Sciatic nerve (tissue), 2 donors: ENCODE measurements at regions not wholly inside any gene's neighbourhood (a gene's known extent, or its start where the extent isn't known, plus 50 kb on each side); places are given as distances from the start of the nearest gene placed in this dataset.
A peak's percentile ranks its signal among the peaks of the same experiment; 100 is the strongest.
"Not testable (repeated sequence)": the region's sequence is repeated elsewhere in the genome, so short reads cannot be mapped to it uniquely, and the experiment has no call there.

ENCODE experiments used
- ATAC-seq: fragments of 200-7000 bp; cut with Tn5 transposase; one replicate; pipeline ENCODE4 v1.9.1; 2020; ENCODE audit warnings: mild to moderate bottlenecking, moderate library complexity
- DNase-seq: peaks from one replicate; pipeline ENCODE4 v3.0.0-alpha.2; 2020; ENCODE audit warnings: low spot score
- intact Hi-C: fragments of 100-400 bp; cut with DNase I; formaldehyde crosslinking; loops from one replicate; pipeline ENCODE4 v1.14.2; 2022
- donor health status: DM: no; HTN: no; CAD: no.
- donor health status: DM: no; HTN: no; CAD: no.

DNA sequence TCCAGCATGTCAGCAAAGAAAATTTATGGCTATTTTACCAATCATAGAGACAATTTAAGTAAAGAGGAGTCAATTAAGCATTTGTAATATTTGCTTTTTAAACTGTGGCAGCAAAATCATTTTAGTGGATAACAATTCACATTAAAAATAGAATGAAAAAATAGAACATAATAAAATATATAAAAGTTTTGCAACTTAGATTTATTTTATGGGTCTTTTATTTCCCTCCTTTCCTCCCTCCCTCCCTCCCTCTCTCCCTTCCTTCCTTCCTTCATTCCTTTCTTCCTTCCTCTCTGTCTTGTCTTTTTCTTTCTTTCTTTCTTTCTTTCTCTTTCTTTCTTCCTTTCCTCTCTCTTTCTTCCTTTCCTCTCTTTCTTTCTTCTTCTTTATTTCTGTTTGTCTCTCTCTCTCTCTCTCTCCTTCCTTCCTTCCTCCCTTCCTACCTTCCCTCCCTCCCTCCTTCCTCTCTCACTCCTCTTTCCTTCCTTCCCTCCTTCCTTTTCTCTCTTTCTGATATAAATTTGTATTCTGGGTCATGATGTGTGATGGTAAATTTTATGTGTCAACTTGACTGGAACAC lies 610.9 kb upstream of the CITED2 start:
- intact Hi-C loops = no loop called here
- DNase-seq (no peak), ATAC-seq (no peak)

DNA sequence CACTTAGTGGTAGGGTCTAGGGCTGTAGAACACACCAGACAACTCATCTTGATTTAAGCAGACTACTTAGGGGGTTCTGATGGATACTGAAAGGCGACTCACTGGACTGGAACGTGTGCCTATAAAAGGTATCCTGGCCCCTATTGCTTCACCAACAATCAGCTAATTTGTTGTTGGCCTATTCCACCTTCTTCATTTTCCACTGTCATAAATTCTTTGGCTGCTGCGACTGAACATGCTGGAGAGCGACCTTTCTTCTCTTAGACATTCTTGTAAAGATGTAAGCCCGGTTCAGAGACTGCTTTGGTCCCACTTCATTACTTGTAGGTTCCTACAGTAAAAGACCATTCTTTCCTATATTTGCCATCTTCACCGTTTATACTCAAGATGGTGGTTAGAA lies 609.9 kb upstream of the CITED2 start:
- DNase-seq (no peak), ATAC-seq (no peak)
- intact Hi-C loops = no loop called here

DNA sequence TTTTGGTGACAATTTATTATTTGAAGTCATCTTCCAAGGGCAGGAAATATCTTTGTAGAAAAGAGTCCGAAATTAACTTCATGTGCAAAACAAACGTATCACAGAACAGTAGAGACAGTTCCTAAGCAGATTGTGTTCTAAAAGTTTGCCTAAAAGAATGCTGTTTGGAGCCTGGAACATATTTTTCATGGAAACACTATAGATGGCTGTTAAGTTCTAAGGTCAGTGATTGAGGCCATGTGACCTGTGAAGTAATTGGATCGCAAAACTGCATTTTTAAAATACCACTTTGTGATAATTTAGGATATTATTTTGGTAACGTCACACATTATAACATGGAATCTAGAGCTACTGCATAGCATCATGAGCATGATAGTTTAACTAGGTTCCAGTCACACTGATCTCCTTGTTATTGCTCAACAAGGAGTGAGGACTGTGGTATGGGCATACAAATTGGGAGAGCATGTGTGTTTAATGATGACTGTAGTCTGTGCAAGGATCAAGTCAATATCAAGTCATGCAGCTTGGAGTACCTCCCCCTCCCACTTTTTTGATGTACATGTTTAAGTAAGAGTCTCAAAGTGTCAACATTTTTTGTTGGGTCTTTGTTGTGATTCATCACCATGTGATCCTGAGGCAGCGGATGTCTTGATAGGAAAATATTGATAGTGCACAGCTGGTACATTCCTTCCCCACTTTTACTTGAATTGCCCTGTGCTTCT lies 609.3 kb upstream of the CITED2 start:
- DNase-seq (no peak), ATAC-seq (no peak)
- intact Hi-C loops = no loop called here

DNA sequence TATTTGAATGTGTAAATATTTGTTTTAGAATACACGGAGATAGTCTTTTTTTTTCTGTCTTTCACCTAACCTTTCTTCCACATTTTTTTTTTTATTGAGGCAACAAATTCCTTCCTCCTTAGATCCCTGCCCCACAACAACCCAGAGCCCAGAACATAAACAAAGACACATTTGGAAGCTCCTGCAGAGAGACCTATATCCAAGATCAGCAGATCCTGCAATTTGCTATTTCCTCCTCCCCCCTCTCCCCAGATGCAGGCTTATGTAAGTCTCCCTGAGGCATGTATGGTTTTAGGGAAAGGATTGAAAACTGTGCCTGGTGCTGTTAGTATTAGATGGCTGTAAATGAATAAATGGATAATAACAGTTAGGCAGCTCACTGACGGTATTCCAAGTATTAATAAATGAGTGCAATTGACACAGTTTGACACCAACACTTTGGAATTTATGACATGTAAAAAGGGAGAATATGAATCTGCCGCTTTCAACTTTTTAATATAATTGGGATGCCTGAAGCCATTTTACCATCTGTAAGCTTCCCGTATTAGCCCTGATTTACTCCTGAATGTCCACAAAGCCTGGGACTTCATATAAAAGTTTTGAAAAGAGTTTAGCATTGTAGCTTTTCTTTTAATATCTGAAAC lies 608.3 kb upstream of the CITED2 start:
- DNase-seq (no peak), ATAC-seq (no peak)
- intact Hi-C loops = no loop called here

DNA sequence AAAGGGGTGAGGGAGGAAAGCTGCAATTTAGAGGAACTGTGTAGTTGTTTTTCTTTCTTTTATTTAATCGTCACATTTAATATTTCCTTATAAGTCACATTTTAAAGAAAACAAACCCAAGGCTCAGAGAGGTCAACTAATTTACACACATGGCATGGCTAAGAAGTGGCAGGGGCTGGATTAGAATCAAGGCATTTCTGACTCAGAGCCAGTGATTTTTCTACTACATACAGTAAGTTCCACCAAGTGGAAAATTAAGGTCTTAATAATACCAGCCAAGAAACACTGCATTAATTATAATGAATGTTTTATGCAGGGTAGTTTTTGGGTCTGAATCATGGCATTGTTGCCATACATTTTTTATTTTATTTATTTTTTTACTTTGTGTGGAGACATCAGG lies 607.7 kb upstream of the CITED2 start:
- ATAC-seq (no peak), DNase-seq (no peak)
- intact Hi-C loops = no loop called here

DNA sequence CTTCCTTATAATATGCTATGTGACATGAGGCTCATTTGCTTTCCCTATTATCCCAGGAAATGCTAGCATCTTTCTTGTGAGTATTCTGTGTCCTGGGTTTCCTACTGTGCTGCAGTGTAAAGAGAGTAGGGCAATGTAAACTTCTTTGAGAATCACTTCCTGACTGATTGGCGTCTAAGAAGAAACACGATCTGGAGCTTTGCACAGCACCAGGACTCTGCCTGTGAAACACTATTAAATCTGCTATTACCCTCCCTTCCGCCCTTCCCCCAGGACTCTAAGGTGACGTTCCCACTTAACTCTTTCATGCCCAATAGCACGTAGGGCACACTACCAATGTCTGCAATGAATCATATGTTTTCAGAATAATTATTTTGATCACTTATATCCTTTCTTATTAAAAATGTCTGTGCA lies 607.3 kb upstream of the CITED2 start:
- peak; percentile 27 for ATAC-seq
- intact Hi-C loops = no loop called here
- DNase-seq = no peak

DNA sequence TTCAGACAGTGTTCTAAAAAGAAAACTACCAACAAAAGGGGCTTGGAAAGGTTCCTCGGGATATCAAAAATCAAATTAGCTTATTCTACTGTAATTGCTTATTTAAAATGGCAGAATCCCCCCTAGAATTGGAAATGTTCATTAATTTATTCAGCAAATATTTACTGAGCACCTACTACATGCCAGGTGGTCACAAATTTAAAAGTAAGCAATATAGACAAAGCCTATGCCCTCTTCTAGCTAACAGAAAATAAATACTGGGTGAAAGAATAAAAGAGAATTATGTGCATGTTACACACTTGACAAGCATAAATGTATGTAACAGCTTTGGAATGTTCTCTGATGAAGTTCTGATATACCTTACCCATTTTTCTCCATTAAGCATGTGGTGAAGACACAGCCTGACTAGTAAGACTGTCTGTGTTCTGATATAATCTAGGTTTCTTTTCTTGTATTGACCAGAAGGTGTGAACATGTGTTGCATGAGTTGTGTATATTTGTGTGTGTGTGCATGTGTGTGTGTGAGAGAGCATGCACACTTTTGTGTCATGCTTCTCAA lies 606.7 kb upstream of the CITED2 start:
- no peak for ATAC-seq
- no peak for DNase-seq
- intact Hi-C loops = no loop called here

DNA sequence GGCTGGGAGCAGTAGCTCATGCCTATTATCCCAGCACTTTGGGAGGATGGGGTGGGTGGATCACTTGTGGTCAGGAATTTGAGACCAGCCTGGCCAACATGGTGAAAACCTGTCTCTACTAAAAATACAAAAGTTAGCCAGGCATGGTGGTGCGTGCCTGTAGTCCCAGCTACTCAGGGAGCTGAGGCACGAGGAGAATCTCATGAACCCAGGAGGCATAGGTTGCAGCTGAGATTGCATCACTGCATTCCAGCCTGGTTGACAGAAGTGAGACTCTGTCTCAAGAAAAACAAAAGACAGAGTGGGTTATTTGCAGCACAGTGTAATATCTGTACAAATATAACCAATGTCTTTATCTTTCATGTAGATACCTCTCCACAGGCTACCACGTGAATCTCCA lies 606.2 kb upstream of the CITED2 start:
- DNase-seq, intact Hi-C loops: not testable (repeated sequence)
- peak; percentile 62 for ATAC-seq

DNA sequence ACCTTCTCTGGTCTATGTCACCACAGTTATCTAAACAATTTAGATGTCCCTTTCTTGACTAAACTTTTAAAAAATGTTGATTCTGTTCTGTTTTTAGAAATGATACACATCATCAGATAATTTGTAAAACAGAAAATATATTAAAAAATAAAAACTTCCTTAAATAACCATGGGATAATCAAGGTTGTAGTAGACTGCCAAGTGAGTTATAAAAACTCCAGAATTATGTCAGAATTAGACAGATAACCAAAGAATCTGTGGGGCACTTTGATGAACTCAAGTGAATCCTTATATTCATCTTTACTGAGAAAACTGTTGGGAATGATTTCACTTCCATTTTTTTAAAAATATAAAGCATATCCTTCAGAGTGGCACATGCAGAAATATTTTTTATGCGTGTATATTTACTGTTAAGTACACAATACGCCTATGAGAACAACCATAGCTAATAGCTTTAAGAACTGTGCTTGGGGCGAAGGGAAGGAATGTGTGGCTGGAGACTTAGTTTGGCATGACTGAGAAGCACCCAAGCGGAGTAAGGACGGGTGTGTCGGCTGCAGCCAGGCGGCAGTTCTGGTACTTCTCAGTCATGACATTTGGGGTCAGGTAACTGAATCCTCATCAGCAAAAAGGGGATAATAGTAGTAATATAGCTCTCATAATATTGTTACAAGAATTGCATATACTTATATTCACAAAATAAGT lies 604.7 kb upstream of the CITED2 start:
- intact Hi-C loops = no loop called here
- ATAC-seq (no peak), DNase-seq (no peak)

DNA sequence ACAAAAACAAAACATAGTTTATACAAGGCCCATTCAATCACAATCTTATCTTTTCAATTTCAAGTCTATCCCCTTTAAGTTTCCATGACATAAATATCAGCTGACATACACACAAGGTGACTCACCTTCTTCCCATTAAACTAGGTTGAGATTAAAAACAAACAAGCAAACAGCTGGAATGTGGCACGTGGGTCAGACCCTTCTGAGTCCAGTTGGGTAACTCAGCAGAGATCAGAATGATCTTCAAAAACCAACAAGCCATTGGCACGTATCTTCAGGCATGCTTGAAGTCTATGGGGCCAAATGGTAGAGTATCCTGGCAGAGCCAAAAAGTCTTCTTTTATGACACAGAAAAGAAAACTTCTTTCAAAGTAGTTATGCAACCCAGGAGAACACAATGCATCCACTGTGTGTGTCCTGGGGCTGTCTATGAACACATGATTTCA lies 603.5 kb upstream of the CITED2 start:
- peak; percentile 92 for ATAC-seq

DNA sequence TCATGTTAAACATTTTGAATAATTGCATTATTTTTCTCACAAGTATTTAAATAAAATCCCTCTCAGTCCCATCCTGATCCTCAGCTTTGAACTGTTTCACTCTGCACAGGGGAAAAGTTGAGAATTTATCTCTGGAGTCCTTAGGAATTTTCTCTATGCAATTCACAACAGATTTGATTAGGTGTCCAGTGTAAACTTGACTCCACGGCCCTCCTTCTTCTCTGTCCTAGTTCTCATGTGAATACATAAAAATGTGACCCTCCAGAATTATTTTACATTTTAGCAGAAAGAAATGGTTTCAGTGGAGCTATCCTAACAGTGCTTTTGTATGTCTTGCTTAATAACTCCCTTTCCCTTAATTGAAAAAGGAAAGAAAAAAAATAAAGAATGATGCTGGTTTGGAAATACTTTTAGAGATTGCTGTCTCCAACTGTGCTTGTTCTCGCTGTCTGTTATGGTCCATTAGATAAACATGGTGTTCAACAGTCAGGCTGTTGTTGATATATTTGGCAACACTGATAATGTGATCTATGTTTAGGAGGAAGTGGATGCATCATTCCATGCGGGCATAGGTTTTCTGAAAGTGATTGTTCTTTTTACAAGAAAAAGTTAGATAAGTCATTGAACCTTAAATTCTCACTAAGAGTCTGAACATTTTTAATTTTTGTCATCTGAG lies 599.4 kb upstream of the CITED2 start:
- intact Hi-C loops = no loop called here
- ATAC-seq = peak; percentile 59
- no peak for DNase-seq

More for the DNA sequence above, 603.5 kb upstream of the CITED2 start:
- DNase-seq = no peak
- intact Hi-C loops = no loop called here

DNA sequence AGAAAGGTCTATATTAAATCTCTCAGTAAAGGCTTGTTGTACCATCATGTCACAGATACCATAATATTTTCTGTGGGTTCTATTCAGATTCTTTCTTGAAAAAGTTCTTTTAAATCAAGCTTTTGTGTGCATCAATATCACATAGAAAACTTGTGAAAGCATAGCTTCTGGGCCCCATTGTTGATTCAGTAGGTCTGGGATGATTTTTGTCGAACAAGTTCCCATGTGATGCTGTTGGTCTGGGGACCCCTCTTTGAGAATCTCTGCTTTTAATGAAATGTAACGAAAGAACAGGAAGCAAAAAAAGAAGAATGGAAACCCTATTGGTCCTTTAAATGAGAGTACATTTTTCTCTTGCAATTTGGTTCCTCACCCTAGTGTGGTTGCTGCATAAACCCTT lies 597.7 kb upstream of the CITED2 start:
- DNase-seq (no peak), ATAC-seq (no peak)
- intact Hi-C loops = no loop called here

DNA sequence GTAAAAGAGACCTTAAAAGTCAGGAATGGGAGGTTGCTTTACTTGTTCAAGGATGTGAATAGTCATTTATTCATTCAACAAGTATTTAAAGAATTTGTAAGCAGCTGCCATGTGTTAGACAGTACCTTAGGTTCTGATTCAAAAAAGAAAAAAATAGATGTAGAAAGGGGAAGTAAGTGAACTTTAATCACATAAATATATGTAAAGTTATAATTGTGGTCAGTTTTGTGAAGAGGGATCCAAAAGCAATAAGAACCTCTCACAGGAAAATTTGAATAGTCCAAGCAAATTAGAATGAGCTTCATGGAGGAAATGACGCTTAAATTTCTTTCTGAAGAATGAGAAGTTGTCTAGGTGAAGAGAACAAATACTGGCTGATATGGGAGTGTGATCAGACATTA lies 596.1 kb upstream of the CITED2 start:
- DNase-seq (no peak), ATAC-seq (no peak)
- intact Hi-C loops = no loop called here

DNA sequence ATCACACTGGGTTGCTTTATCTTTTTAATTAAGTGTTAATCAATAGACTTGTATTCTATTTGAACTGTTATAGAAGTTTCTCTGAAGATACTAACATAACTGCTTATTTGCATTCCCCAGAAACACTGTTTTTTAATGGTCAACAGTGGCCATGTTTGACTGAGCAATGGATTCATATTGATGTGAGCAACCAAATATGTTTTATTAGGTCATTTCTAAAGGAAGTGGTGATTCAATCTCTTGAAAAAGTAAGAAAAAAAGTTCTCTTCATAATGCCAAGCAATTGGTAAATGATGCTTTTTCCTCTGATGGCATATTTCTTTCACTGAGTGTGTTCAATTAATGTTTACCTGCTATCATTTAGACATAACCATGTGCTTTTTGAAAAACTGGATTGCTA lies 593.0 kb upstream of the CITED2 start:
- ATAC-seq (no peak), DNase-seq (no peak)
- intact Hi-C loops = no loop called here

DNA sequence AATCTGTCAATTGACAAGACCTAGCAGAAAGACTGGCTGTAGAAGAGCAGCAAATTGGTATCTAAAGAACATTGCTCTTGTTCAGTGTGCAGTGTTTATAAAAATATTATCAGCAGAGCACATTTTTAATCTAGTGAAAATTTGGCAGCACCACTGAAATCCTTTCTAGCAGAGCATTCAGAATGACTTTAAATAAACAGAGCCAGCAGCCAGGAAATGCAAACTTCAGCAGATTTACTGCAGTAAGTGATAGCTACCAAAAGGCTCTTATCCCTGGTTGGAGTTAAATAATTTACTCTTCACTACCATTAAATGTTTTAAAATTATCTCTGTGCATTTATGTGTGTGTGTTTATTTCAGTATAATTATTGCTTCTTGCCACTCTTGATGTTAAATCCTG lies 590.9 kb upstream of the CITED2 start:
- ATAC-seq (no peak), DNase-seq (no peak)
- intact Hi-C loops = no loop called here

DNA sequence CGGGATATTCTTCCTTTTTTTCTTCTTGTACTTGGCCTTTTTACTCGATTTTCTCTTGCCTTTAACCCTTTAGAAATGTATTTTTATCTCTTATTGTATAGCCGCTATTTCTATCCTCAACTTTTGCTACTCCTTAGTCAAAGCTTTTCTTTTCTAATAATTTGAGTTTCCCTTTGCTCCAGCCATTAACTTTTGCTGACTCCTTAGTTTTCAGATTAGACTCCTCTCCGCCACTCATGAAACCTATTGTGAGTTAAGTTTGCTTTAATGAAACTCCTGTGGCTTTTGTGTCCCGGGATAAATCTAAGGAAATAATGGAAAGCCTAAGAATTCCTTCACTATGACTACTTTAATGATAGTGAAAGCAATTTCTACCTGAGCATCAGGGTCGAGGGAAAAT lies 590.3 kb upstream of the CITED2 start:
- ATAC-seq (no peak), DNase-seq (no peak)
- intact Hi-C loops = no loop called here

DNA sequence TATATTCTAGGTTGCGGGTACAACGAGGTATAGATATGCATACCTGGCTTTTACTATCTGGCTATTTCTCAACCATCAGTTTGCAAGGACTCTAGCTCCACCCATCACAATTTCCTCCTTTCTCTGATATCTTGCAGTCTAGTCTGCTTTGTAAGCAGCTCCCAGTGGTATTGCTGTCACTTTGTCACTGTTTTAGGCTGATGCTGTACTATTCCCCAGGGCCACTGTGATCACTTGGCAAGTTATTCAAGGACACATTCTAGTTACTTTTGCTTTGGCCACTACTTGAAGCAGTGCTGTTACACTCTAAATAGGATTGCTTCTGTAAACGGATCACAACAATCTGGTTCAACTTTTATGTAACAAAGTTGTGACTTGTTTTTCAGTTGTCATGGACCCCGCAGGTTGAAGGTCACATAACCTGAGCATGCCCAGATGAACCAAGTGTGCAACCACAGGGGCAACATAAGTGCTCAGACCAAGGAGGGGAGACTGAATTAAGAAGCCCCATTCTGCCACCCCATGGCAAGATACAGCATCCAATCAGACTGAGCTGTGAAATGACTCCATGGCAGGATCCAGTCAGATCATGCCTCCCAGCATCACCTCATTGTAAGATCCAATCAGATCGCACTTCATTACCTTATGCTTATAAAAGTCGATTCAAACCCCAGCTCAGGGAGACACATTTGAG lies 588.4 kb upstream of the CITED2 start:
- intact Hi-C loops = no loop called here
- ATAC-seq (peak; percentile 34), DNase-seq (no peak)

DNA sequence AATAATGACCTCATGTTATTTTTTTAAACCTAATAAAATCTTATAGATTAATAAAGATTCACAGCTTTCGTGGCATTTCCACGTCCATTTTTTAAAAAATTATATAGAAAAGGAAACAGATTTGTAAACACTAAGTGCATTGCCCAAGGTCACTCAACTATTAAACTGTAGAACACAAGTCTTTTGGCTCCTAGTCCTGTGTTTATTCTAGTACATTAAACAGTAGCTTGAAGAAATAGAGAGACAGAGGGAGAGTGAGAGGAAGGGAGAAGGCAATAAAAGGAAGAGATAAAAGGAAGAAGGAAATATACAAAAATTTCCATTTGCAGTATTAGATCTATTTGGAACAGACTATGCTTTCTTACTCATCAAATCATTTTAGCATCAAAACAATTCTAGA lies 586.7 kb upstream of the CITED2 start:
- ATAC-seq = no peak
- DNase-seq = no peak
- intact Hi-C loops = no loop called here

DNA sequence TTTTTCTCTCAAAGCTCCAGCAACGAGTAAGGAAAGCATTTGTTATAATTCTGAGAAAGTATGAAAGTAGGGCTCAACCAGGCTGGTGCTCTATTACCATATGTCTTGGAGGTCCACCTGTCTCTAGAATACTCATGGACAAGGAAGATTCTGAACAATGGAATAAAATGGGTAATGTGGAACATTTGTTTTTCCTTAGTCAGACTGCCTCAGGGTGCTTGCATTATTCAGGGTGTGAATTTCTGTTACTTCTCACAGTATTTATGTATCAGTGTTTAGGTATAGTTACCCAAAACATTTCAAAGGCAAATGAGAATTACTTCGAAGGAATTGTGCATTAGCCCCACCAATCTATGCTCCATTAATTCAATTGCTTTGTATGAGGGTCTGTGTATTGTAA lies 586.2 kb upstream of the CITED2 start:
- intact Hi-C loops = no loop called here
- no peak for ATAC-seq
- DNase-seq = no peak
